PC-3 (cell line): ENCODE measurements at regions not wholly inside any gene's neighbourhood (a gene's known extent, or its start where the extent isn't known, plus 50 kb on each side); places are given as distances from the start of the nearest gene placed in this dataset.

Experiments
- ATAC-seq: fragments of 200-7000 bp; cut with Tn5 transposase; 2 replicates; pipeline ENCODE4 v1.9.1; 2020; ENCODE audit warnings: mild to moderate bottlenecking, moderate library complexity
- BruUV-seq: library from RNA; stranded (reverse); fragments of 400-500 nt; replicated peaks from 2 replicates; lab custom pipeline; 2021; lab: Mats Ljungman, UMichigan
- CTCF ChIA-PET: fragments of 300-600 bp; sonication (Branson Sonifier 250); formaldehyde crosslinking; loops from one replicate; lab custom pipeline; 2022; ENCODE audit warnings: antibody characterized with exemption; lab: Charles Lee
- POLR2A ChIA-PET: fragments of 300-600 bp; sonication (Branson Sonifier 250); formaldehyde crosslinking; loops from one replicate; lab custom pipeline; 2022; ENCODE audit warnings: antibody characterized with exemption; ENCODE audit not compliant: unreplicated experiment; lab: Charles Lee
- DNase-seq: peaks from one replicate; pipeline ENCODE4 v3.0.0-alpha.2; 2015
- H2AFZ ChIP-seq: fragments of 300-600 bp; sonication (generic); 2 replicates; pipeline ENCODE4 v1.6.0; 2016; ENCODE audit warnings: antibody characterized with exemption, low read length
- H3F3A ChIP-seq: fragments of 300-600 bp; sonication (generic); one replicate; pipeline ENCODE4 v1.6.0; 2017; ENCODE audit warnings: antibody characterized with exemption, low read length, control low read depth, mild to moderate bottlenecking; ENCODE audit not compliant: unreplicated experiment
- H3K27ac ChIP-seq: fragments of 300-600 bp; sonication (generic); 2 replicates; pipeline ENCODE4 v1.5.1; 2016; ENCODE audit warnings: mild to moderate bottlenecking, low read length
- H3K27me3 ChIP-seq: fragments of 300-600 bp; sonication (generic); 2 replicates; pipeline ENCODE4 v1.6.1; 2016; ENCODE audit warnings: low read length, mixed read lengths
- H3K36me3 ChIP-seq: fragments of 300-600 bp; sonication (generic); 2 replicates; pipeline ENCODE4 v1.6.1; 2016; ENCODE audit warnings: low read depth, mixed run types, low read length, mixed read lengths
- H3K4me1 ChIP-seq: fragments of 300-600 bp; sonication (generic); 2 replicates; pipeline ENCODE4 v1.5.1; 2016; ENCODE audit warnings: low read length; ENCODE audit not compliant: insufficient read depth
- H3K4me2 ChIP-seq: fragments of 300-600 bp; sonication (generic); 2 replicates; pipeline ENCODE4 v1.6.0; 2016; ENCODE audit warnings: low read length
- H3K4me3 ChIP-seq: fragments of 300-600 bp; sonication (generic); 2 replicates; pipeline ENCODE4 v1.5.1; 2016; ENCODE audit warnings: mild to moderate bottlenecking, low read length, mixed read lengths
- H3K79me2 ChIP-seq: fragments of 300-600 bp; sonication (generic); 2 replicates; pipeline ENCODE4 v1.6.1; 2017; ENCODE audit warnings: low read length, mixed read lengths
- H3K9ac ChIP-seq: fragments of 300-600 bp; sonication (generic); 2 replicates; pipeline ENCODE4 v1.6.0; 2016; ENCODE audit warnings: mild to moderate bottlenecking, low read length
- H3K9me2 ChIP-seq: fragments of 300-600 bp; sonication (generic); replicated peaks from 2 replicates; pipeline ENCODE4 v1.6.1; 2016; ENCODE audit warnings: mixed run types, low read length, mixed read lengths
- H3K9me3 ChIP-seq: fragments of 300-600 bp; sonication (generic); 2 replicates; pipeline ENCODE4 v1.6.1; 2016; ENCODE audit warnings: low read length, mixed read lengths
- H4K20me1 ChIP-seq: fragments of 300-600 bp; sonication (generic); 2 replicates; pipeline ENCODE4 v1.6.1; 2016; ENCODE audit warnings: low read length, mixed read lengths
- EZH2 ChIP-seq: fragments of 300-600 bp; sonication (generic); IDR thresholded peaks from one replicate; pipeline ENCODE4 v1.6.1; 2017; ENCODE audit warnings: antibody characterized with exemption, mild to moderate bottlenecking, low read length; ENCODE audit not compliant: unreplicated experiment
- EZH2phosphoT487 ChIP-seq: fragments of 300-600 bp; sonication (generic); IDR thresholded peaks from 2 replicates; pipeline ENCODE4 v1.6.1; 2018; ENCODE audit warnings: mild to moderate bottlenecking, antibody characterized with exemption, low read length, borderline replicate concordance
- intact Hi-C: fragments of 100-400 bp; cut with micrococcal nuclease; formaldehyde crosslinking; loops from 2 replicates; pipeline ENCODE4 v1.9.0; 2023
- TF ChIP-seq, protein P1 (sequence below): fragments of 300-600 bp; sonication (generic); conservative IDR thresholded peaks from 2 replicates; pipeline ENCODE4 v1.5.1; 2017; ENCODE audit warnings: antibody characterized with exemption, low read depth, mild to moderate bottlenecking, low read length

DNA sequence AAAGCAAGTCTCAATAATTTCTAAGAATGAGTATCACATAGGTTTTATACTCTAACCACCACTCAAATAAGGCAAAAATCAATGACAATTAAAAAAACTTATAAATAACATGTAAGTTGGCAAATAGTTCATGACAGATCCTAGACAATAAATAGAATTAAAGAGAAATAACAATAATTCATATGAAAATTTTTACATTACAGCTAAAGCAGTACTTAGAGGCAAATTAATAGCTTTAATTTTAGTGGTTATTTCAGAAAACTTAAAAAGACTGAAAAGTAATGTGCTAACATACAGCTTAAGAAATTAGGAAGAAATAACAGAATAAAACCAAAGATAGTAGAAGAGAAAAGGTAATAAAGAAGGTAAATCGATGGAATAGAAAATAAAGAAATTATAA lies 179.9 kb upstream of the SPAG17 start:
- no peak for DNase-seq
- H3K79me2 ChIP-seq: no peaks in the 10 kb centered on the region
- peaks cover 12% of the 10 kb centered on the region; the same call in 1 of the 2 replicates for H3K9me3 ChIP-seq
- BruUV-seq: no TSS peak
- H3K4me3 ChIP-seq: no peak overlapping the region
- H3K27me3 ChIP-seq: no peaks in the 10 kb centered on the region
- H3K9ac ChIP-seq: no peak overlapping the region
- no peaks in the 10 kb centered on the region for H3K36me3 ChIP-seq
- H3K4me2 ChIP-seq: no peak overlapping the region
- POLR2A ChIA-PET: no interaction called here
- no peak overlapping the region for H2AFZ ChIP-seq
- H4K20me1 ChIP-seq: no peaks in the 10 kb centered on the region
- CTCF ChIA-PET: no interaction called here
- no peak overlapping the region for H3K27ac ChIP-seq
- peaks cover 4% of the 10 kb centered on the region for H3F3A ChIP-seq
- H3K4me1 ChIP-seq: peaks cover 12% of the 10 kb centered on the region
- TF ChIP-seq, protein P1, sequence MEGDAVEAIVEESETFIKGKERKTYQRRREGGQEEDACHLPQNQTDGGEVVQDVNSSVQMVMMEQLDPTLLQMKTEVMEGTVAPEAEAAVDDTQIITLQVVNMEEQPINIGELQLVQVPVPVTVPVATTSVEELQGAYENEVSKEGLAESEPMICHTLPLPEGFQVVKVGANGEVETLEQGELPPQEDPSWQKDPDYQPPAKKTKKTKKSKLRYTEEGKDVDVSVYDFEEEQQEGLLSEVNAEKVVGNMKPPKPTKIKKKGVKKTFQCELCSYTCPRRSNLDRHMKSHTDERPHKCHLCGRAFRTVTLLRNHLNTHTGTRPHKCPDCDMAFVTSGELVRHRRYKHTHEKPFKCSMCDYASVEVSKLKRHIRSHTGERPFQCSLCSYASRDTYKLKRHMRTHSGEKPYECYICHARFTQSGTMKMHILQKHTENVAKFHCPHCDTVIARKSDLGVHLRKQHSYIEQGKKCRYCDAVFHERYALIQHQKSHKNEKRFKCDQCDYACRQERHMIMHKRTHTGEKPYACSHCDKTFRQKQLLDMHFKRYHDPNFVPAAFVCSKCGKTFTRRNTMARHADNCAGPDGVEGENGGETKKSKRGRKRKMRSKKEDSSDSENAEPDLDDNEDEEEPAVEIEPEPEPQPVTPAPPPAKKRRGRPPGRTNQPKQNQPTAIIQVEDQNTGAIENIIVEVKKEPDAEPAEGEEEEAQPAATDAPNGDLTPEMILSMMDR: no peak
- TF ChIP-seq EZH2 (no peak), EZH2phosphoT487 (no peak)
- no peaks in the 10 kb centered on the region for H3K9me2 ChIP-seq
- intact Hi-C loops: no loop called here
- no peak for ATAC-seq

GRCh38 chr1:118363396-118363795 lies 178.4 kb upstream of the SPAG17 start:
- no peak overlapping the region for H2AFZ ChIP-seq
- no peak overlapping the region for H3K9ac ChIP-seq
- no peaks in the 10 kb centered on the region for H3K79me2 ChIP-seq
- no peaks in the 10 kb centered on the region for H3K36me3 ChIP-seq
- DNase-seq: no peak
- peaks cover 4% of the 10 kb centered on the region for H3F3A ChIP-seq
- no peaks in the 10 kb centered on the region for H3K9me2 ChIP-seq
- H3K4me1 ChIP-seq: peaks cover 12% of the 10 kb centered on the region
- H3K27ac ChIP-seq: no peak overlapping the region
- H3K4me3 ChIP-seq: no peak overlapping the region
- H3K9me3 ChIP-seq: peaks cover 9% of the 10 kb centered on the region; the same call in 1 of the 2 replicates
- TF ChIP-seq EZH2: no peak
- TF ChIP-seq EZH2phosphoT487: no peak
- TF ChIP-seq, protein P1: no peak
- intact Hi-C loops: no loop called here
- H4K20me1 ChIP-seq: no peaks in the 10 kb centered on the region
- no peak for ATAC-seq
- no peaks in the 10 kb centered on the region for H3K27me3 ChIP-seq
- ChIA-PET CTCF (no interaction called here), POLR2A (no interaction called here)
- no peak overlapping the region for H3K4me2 ChIP-seq
- BruUV-seq: no TSS peak

- intact Hi-C loops: no loop called here
Observed at GRCh38 chr1:118360817-118361216, 175.8 kb upstream of the SPAG17 start.

More at GRCh38 chr1:118360817-118361216, 175.8 kb upstream of the SPAG17 start:
- peak overlapping the region; percentile 38 for H3K4me2 ChIP-seq
- peak overlapping the region; percentile 37; the same call in 1 of the 2 replicates for H2AFZ ChIP-seq
- no TSS peak for BruUV-seq
- POLR2A ChIA-PET: no interaction called here
- CTCF ChIA-PET: no interaction called here
- H4K20me1 ChIP-seq: no peaks in the 10 kb centered on the region
- H3K9me2 ChIP-seq: no peaks in the 10 kb centered on the region
- ATAC-seq (peak; percentile 15; the same call in 1 of the 2 replicates), DNase-seq (peak; percentile 85)
- no peak overlapping the region for H3K9ac ChIP-seq
- no peak overlapping the region for H3K4me3 ChIP-seq
- H3K9me3 ChIP-seq: peaks cover 6% of the 10 kb centered on the region; the same call in 1 of the 2 replicates
- H3K4me1 ChIP-seq: peaks cover 12% of the 10 kb centered on the region
- no peaks in the 10 kb centered on the region for H3K36me3 ChIP-seq
- TF ChIP-seq EZH2: no peak
- TF ChIP-seq EZH2phosphoT487: no peak
- TF ChIP-seq, protein P1: no peak
- H3K27ac ChIP-seq: 0 out of 2 replicates have a peak overlapping the region, but pooled peaks have one; percentile 2
- H3F3A ChIP-seq: peaks cover 4% of the 10 kb centered on the region
- no peaks in the 10 kb centered on the region for H3K27me3 ChIP-seq
- no peaks in the 10 kb centered on the region for H3K79me2 ChIP-seq
